HepG2 (cell line): ENCODE measurements at regions not wholly inside any gene's neighbourhood (a gene's known extent, or its start where the extent isn't known, plus 50 kb on each side); places are given as distances from the start of the nearest gene placed in this dataset.

Source experiments
- ATAC-seq: fragments of 200-7000 bp; cut with Tn5 transposase; 3 replicates; pipeline ENCODE4 v1.9.1; 2020; ENCODE audit warnings: mild to moderate bottlenecking, moderate library complexity
- BruUV-seq: library from RNA; stranded (reverse); fragments of 400-500 nt; replicated peaks from 2 replicates; lab custom pipeline; 2021; lab: Mats Ljungman, UMichigan
- CTCF ChIA-PET: fragments of 300-600 bp; formaldehyde crosslinking; extraction: SDS; loops from one replicate; lab custom pipeline; 2021; ENCODE audit warnings: low total read pairs, inconsistent platforms, low intra/inter-chr PET ratio; lab: Yijun Ruan, JAX
- POLR2A ChIA-PET: fragments of 350-600 bp; sonication (Branson Sonifier 250); formaldehyde crosslinking; loops from one replicate; lab custom pipeline; 2020; ENCODE audit warnings: antibody characterized with exemption, inconsistent platforms; lab: Yijun Ruan, JAX
- DNase-seq: peaks from one replicate; pipeline ENCODE4 v3.0.0-alpha.2; 2015; ENCODE audit warnings: low spot score
- FAIRE-seq: peaks from 3 replicates; lab custom pipeline; 2011; peaks lifted over from hg19 to GRCh38; lab: Jason Lieb, UNC
- H2AFZ ChIP-seq: one replicate; pipeline ENCODE4 v1.6.1; 2011; ENCODE audit warnings: low read length, inconsistent platforms
- H3K27ac ChIP-seq: fragments of 300-600 bp; 3 replicates; pipeline ENCODE4 v1.8.0; 2011; ENCODE audit warnings: mixed run types, mild to moderate bottlenecking, mixed read lengths, low read length, inconsistent platforms; ENCODE audit not compliant: insufficient read depth; ENCODE audit errors: extremely low read length
- H3K27me3 ChIP-seq, 2 experiments: fragments of 200-600 bp in 1 of 2; 2 replicates in 1 of 2; 3 replicates in 1 of 2; pipeline versions ENCODE4 v1.6.0 to v1.8.0; 2011; ENCODE audit warnings: low read length in 2 of 2, mild to moderate bottlenecking in 2 of 2, moderate library complexity in 2 of 2, inconsistent platforms in 1 of 2; ENCODE audit not compliant: insufficient read depth in 2 of 2, control insufficient read depth in 1 of 2
- H3K36me3 ChIP-seq, 2 experiments: fragments of 200-600 bp in 1 of 2; replicated peaks in 1 of 2; 2 replicates in 1 of 2; 3 replicates in 1 of 2; pipeline versions ENCODE4 v1.5.1 to v1.8.0; 2011; ENCODE audit warnings: low read length in 2 of 2, inconsistent platforms in 1 of 2; ENCODE audit not compliant: insufficient read depth in 2 of 2, control insufficient read depth in 1 of 2
- H3K4me1 ChIP-seq: 2 replicates; pipeline ENCODE4 v1.5.1; 2012; ENCODE audit warnings: low read length, inconsistent platforms; ENCODE audit not compliant: insufficient read depth
- H3K4me2 ChIP-seq: 2 replicates; pipeline ENCODE4 v1.6.0; 2011; ENCODE audit warnings: low read depth, low read length, inconsistent platforms
- H3K4me3 ChIP-seq, 3 experiments: fragments of 200-600 bp in 1 of 3; sonication (generic), shearing (Covaris generic) in 1 of 3; replicated peaks in 1 of 3; 2 replicates each; pipeline ENCODE4 v1.5.1; 2011 to 2016; ENCODE audit warnings: low read length in 3 of 3, inconsistent platforms in 2 of 3, low read depth in 2 of 3, mild to moderate bottlenecking in 2 of 3, control low read depth in 1 of 3, mixed read lengths in 1 of 3; ENCODE audit not compliant: insufficient read depth in 1 of 3
- H3K79me2 ChIP-seq: one replicate; pipeline ENCODE4 v1.6.1; 2011; ENCODE audit warnings: low read length, inconsistent platforms; ENCODE audit not compliant: insufficient read depth
- H3K9ac ChIP-seq: 2 replicates; pipeline ENCODE4 v1.6.0; 2011; ENCODE audit warnings: mild to moderate bottlenecking, low read depth, low read length, inconsistent platforms; ENCODE audit not compliant: insufficient read depth
- H3K9me3 ChIP-seq: 2 replicates; pipeline ENCODE4 v1.5.1; 2012; ENCODE audit warnings: mild to moderate bottlenecking, low read length
- H4K20me1 ChIP-seq: 2 replicates; pipeline ENCODE4 v1.6.0; 2011; ENCODE audit warnings: inconsistent platforms, mild to moderate bottlenecking, low read length, moderate library complexity; ENCODE audit not compliant: insufficient read depth
- CCDC6 ChIP-seq: sonication (generic); formaldehyde crosslinking; IDR thresholded peaks from 2 replicates; pipeline ENCODE4 v1.8.1; 2022; ENCODE audit warnings: mild to moderate bottlenecking, missing genetic modification reagents, moderate library complexity
- MAFF ChIP-seq: IDR thresholded peaks from 2 replicates; pipeline ENCODE4 v1.6.1; 2011; ENCODE audit warnings: low read depth, low read length, improper control_type of control experiment
- MAFK ChIP-seq, 2 experiments: IDR thresholded peaks in 1 of 2; conservative IDR thresholded peaks in 1 of 2; 2 replicates each; pipeline ENCODE4 v1.6.1; 2011; ENCODE audit warnings: improper control_type of control experiment in 2 of 2, low read length in 2 of 2
- MATR3 ChIP-seq: sonication (generic); formaldehyde crosslinking; IDR thresholded peaks from 2 replicates; pipeline ENCODE4 v1.4.0; 2020; ENCODE audit warnings: missing genetic modification reagents
- MEF2D ChIP-seq: sonication (generic); formaldehyde crosslinking; IDR thresholded peaks from 2 replicates; pipeline ENCODE4 v1.5.1; 2020; ENCODE audit warnings: mild to moderate bottlenecking, missing genetic modification reagents
- PHF21A ChIP-seq: sonication (generic); formaldehyde crosslinking; IDR thresholded peaks from 2 replicates; pipeline ENCODE4 v1.5.0; 2020; ENCODE audit warnings: mild to moderate bottlenecking, missing genetic modification reagents
- REL ChIP-seq: sonication (generic); formaldehyde crosslinking; conservative IDR thresholded peaks from 2 replicates; pipeline ENCODE4 v1.8.0; 2022; ENCODE audit warnings: mild to moderate bottlenecking, missing genetic modification reagents, moderate library complexity
- ZBTB21 ChIP-seq: sonication (generic); formaldehyde crosslinking; IDR thresholded peaks from 2 replicates; pipeline ENCODE4 v1.4.0; 2020; ENCODE audit warnings: missing genetic modification reagents
- ZNF33A ChIP-seq: sonication (generic); formaldehyde crosslinking; IDR thresholded peaks from 2 replicates; pipeline ENCODE4 v1.5.1; 2020; ENCODE audit warnings: missing genetic modification reagents, mild to moderate bottlenecking, moderate library complexity, borderline replicate concordance
- ZNF354B ChIP-seq: sonication (generic); formaldehyde crosslinking; IDR thresholded peaks from 2 replicates; pipeline ENCODE4 v1.8.0; 2022; ENCODE audit warnings: mild to moderate bottlenecking, missing genetic modification reagents
- ZNF432 ChIP-seq: sonication (generic); formaldehyde crosslinking; IDR thresholded peaks from 2 replicates; pipeline ENCODE4 v1.5.0; 2020; ENCODE audit warnings: missing genetic modification reagents, mild to moderate bottlenecking, borderline replicate concordance
- ZNF510 ChIP-seq: sonication (generic); formaldehyde crosslinking; IDR thresholded peaks from 2 replicates; pipeline ENCODE4 v1.4.0; 2020; ENCODE audit warnings: low read depth, mild to moderate bottlenecking, missing genetic modification reagents
- WGBS: methylation state at CpG from one replicate; pipeline ENCODE4 v1.1.6; 2017; ENCODE audit warnings: low lambda C conversion rate; 5-methylcytosine and 5-hydroxymethylcytosine counted together
- in situ Hi-C: cut with HindIII; loops from 2 replicates; pipeline ENCODE4 v1.10.0; 2017; ENCODE audit warnings: low pct_unique_long_range_greater_than_20kb; ENCODE audit not compliant: extremely low pct_ligation_motif_present
- intact Hi-C: fragments of 100-400 bp; cut with micrococcal nuclease; formaldehyde crosslinking; loops from one replicate; pipeline ENCODE4 v1.10.0; 2022; ENCODE audit not compliant: unreplicated experiment
- TF ChIP-seq, protein P1 (sequence below): sonication (generic); formaldehyde crosslinking; IDR thresholded peaks from 2 replicates; pipeline ENCODE4 v1.4.0; 2020; ENCODE audit warnings: missing genetic modification reagents, borderline replicate concordance
- TF ChIP-seq, protein P2 (sequence below): sonication (generic); formaldehyde crosslinking; IDR thresholded peaks from 2 replicates; pipeline ENCODE4 v1.9.0; 2021; ENCODE audit warnings: missing genetic modification reagents, mild to moderate bottlenecking, borderline replicate concordance

DNA sequence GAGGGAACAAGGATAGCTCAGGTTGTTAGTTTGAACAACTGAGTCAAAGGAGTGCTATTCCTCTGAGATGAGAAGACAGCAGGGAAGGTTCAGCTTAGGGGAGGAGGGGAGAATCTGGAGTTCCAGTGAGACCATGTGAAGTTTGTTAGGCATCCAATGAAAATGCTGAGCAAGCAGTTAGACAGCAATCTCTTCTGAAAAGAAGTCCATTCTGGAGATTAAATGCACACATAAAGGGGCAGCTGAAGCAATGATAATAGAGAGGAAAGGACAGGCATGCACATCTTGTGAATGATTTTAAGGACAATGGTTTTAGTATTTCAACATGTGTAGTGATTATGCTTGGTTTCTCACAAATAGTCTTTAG, 89.7 kb upstream of the GHITM start:
- H3K27ac ChIP-seq: no peak overlapping the region
- no peaks in the 10 kb centered on the region for H4K20me1 ChIP-seq
- H3K4me2 ChIP-seq: no peak overlapping the region
- in situ Hi-C loops (no loop called here), intact Hi-C loops (no loop called here)
- no peak overlapping the region for H3K9ac ChIP-seq
- TF ChIP-seq MAFF (peak; percentile 94), CCDC6 (no peak), MAFK (conservative IDR thresholded peaks at IDR 0.05 in 1 of 2, IDR thresholded peaks at IDR 0.05 in 1 of 2; ENCODE audit: low read length in 2 of 2) (peak; percentile 91 to 96), PHF21A (CRISPR knock-in tag) (no peak)
- DNase-seq: no peak
- no TSS peak for BruUV-seq
- H3K4me1 ChIP-seq: no peaks in the 10 kb centered on the region
- POLR2A ChIA-PET: no interaction called here
- H2AFZ ChIP-seq: no peak overlapping the region
- H3K27me3 ChIP-seq: peaks cover 0 to 4% of the 10 kb centered on the region in 2 experiments; a peak in 1 of 5 replicates
- H3K36me3 ChIP-seq: no peaks in the 10 kb centered on the region
- no peaks in the 10 kb centered on the region for H3K9me3 ChIP-seq
- CTCF ChIA-PET: no interaction called here
- no peak overlapping the region for H3K4me3 ChIP-seq
- no peak for ATAC-seq
- H3K79me2 ChIP-seq: no peaks in the 10 kb centered on the region
- FAIRE-seq: no peak

DNA sequence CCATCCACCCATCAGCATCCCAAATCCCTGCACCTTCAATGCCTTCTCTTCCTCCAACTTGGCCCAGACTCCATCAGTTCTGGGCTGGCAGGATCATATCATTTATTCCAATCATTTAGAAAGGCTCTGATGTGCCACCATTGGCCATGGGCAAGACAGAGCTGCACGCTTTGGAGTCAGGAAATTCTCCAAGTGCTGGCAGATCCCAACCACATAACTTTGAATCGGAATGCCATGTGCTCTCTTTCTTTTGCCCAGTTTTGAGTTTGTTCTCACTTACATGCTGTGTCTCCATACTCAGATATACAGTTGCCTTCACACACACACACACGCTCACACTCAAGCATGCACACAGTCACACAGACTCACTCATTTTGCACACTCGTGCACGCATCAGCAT, 85.7 kb upstream of the GHITM start:
- WGBS: 14% methylated on average over 5 of the region's 5 CpGs
- peaks cover 0 to 4% of the 10 kb centered on the region in 2 experiments; a peak in 1 of 5 replicates for H3K27me3 ChIP-seq
- DNase-seq (no peak), ATAC-seq (no peak), FAIRE-seq (no peak)
- no TSS peak for BruUV-seq
- intact Hi-C loops (no loop called here), in situ Hi-C loops (no loop called here)
- H3K79me2 ChIP-seq: no peaks in the 10 kb centered on the region
- H4K20me1 ChIP-seq: no peaks in the 10 kb centered on the region
- no peak overlapping the region for H3K4me2 ChIP-seq
- H2AFZ ChIP-seq: no peak overlapping the region
- no peaks in the 10 kb centered on the region for H3K9me3 ChIP-seq
- H3K36me3 ChIP-seq: no peaks in the 10 kb centered on the region
- H3K9ac ChIP-seq: no peak overlapping the region
- H3K27ac ChIP-seq: no peak overlapping the region
- H3K4me3 ChIP-seq: no peak overlapping the region
- no peaks in the 10 kb centered on the region for H3K4me1 ChIP-seq
- ChIA-PET CTCF (no interaction called here), POLR2A (no interaction called here)
- TF ChIP-seq ZNF432 (CRISPR knock-in tag): no peak
- no peak for TF ChIP-seq MATR3 (CRISPR knock-in tag)
- TF ChIP-seq ZBTB21 (CRISPR knock-in tag): no peak
- TF ChIP-seq, protein P1, sequence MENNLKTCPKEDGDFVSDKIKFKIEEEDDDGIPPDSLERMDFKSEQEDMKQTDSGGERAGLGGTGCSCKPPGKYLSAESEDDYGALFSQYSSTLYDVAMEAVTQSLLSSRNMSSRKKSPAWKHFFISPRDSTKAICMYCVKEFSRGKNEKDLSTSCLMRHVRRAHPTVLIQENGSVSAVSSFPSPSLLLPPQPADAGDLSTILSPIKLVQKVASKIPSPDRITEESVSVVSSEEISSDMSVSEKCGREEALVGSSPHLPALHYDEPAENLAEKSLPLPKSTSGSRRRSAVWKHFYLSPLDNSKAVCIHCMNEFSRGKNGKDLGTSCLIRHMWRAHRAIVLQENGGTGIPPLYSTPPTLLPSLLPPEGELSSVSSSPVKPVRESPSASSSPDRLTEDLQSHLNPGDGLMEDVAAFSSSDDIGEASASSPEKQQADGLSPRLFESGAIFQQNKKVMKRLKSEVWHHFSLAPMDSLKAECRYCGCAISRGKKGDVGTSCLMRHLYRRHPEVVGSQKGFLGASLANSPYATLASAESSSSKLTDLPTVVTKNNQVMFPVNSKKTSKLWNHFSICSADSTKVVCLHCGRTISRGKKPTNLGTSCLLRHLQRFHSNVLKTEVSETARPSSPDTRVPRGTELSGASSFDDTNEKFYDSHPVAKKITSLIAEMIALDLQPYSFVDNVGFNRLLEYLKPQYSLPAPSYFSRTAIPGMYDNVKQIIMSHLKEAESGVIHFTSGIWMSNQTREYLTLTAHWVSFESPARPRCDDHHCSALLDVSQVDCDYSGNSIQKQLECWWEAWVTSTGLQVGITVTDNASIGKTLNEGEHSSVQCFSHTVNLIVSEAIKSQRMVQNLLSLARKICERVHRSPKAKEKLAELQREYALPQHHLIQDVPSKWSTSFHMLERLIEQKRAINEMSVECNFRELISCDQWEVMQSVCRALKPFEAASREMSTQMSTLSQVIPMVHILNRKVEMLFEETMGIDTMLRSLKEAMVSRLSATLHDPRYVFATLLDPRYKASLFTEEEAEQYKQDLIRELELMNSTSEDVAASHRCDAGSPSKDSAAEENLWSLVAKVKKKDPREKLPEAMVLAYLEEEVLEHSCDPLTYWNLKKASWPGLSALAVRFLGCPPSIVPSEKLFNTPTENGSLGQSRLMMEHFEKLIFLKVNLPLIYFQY: no peak
- no peak for TF ChIP-seq ZNF33A (CRISPR knock-in tag)
- TF ChIP-seq ZNF510 (CRISPR knock-in tag): no peak
- no peak for TF ChIP-seq MEF2D (CRISPR knock-in tag)
- TF ChIP-seq ZNF354B (CRISPR knock-in tag): no peak
- no peak for TF ChIP-seq REL (CRISPR knock-in tag)
- TF ChIP-seq, protein P2, sequence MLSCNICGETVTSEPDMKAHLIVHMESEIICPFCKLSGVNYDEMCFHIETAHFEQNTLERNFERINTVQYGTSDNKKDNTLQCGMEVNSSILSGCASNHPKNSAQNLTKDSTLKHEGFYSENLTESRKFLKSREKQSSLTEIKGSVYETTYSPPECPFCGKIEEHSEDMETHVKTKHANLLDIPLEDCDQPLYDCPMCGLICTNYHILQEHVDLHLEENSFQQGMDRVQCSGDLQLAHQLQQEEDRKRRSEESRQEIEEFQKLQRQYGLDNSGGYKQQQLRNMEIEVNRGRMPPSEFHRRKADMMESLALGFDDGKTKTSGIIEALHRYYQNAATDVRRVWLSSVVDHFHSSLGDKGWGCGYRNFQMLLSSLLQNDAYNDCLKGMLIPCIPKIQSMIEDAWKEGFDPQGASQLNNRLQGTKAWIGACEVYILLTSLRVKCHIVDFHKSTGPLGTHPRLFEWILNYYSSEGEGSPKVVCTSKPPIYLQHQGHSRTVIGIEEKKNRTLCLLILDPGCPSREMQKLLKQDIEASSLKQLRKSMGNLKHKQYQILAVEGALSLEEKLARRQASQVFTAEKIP (CRISPR knock-in tag): no peak
